ENCODE measurements at regions not wholly inside any gene's neighbourhood (a gene's known extent, or its start where the extent isn't known, plus 50 kb on each side); places are given as distances from the start of the nearest gene placed in this dataset.
"Not testable (repeated sequence)": the region's sequence is repeated elsewhere in the genome, so short reads cannot be mapped to it uniquely, and the experiment has no call there.

DNA sequence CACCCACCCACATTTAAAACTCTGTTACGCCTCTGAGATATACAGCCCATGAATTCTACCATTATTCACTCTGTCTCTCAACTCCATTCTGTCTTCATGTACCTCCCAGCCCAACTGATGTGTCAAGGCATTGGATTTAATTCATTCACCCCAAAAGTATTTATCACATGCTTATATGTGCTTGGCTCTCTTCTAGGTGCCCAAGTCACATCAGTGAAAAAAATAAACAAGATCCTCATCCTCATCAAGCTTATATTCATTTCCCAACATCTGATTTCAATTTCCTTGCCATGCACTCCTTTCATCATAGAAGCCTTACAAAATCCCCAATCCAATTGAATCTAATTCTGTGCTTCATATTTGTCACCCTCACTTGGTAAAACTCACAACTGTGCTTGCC lies 967.6 kb downstream of the LTN1 start:
- no peaks in the 10 kb centered on the region for H4K20me1 ChIP-seq (ENCODE audit: insufficient read depth, low read length)
- H3K4me1 ChIP-seq (ENCODE audit: insufficient read depth, low read length) = no peaks in the 10 kb centered on the region
- no peaks in the 10 kb centered on the region for H3K27me3 ChIP-seq (ENCODE audit: insufficient read depth, low read length)
- no peak overlapping the region for H2AFZ ChIP-seq (ENCODE audit: low read length)
- peaks cover 1% of the 10 kb centered on the region for H3K9me3 ChIP-seq (ENCODE audit: low read depth, low read length)
- TF ChIP-seq, protein P1, sequence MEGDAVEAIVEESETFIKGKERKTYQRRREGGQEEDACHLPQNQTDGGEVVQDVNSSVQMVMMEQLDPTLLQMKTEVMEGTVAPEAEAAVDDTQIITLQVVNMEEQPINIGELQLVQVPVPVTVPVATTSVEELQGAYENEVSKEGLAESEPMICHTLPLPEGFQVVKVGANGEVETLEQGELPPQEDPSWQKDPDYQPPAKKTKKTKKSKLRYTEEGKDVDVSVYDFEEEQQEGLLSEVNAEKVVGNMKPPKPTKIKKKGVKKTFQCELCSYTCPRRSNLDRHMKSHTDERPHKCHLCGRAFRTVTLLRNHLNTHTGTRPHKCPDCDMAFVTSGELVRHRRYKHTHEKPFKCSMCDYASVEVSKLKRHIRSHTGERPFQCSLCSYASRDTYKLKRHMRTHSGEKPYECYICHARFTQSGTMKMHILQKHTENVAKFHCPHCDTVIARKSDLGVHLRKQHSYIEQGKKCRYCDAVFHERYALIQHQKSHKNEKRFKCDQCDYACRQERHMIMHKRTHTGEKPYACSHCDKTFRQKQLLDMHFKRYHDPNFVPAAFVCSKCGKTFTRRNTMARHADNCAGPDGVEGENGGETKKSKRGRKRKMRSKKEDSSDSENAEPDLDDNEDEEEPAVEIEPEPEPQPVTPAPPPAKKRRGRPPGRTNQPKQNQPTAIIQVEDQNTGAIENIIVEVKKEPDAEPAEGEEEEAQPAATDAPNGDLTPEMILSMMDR (IDR thresholded peaks at IDR 0.05; ENCODE audit: extremely low read depth, low read depth, low read length) = no peak
- no peak overlapping the region for H3K4me3 ChIP-seq (ENCODE audit: insufficient read depth, low read length)
- H3K4me2 ChIP-seq (ENCODE audit: insufficient read depth, low read length) = no peak overlapping the region
- no peaks in the 10 kb centered on the region for H3K36me3 ChIP-seq (ENCODE audit: insufficient read depth, low read length)
- H3K79me2 ChIP-seq (ENCODE audit: insufficient read depth, low read length) = no peaks in the 10 kb centered on the region
- no peak for DNase-seq (ENCODE audit: insufficient read length, low spot score, missing footprints)
- H3K27ac ChIP-seq (ENCODE audit: low read depth, low read length) = no peak overlapping the region

- H4K20me1 ChIP-seq (ENCODE audit: insufficient read depth, low read length) = no peaks in the 10 kb centered on the region
- no peak overlapping the region for H3K4me3 ChIP-seq (ENCODE audit: insufficient read depth, low read length)
- no peak overlapping the region for H2AFZ ChIP-seq (ENCODE audit: low read length)
- TF ChIP-seq, protein P1 (IDR thresholded peaks at IDR 0.05; ENCODE audit: extremely low read depth, low read depth, low read length) = peak; percentile 6
- no peaks in the 10 kb centered on the region for H3K79me2 ChIP-seq (ENCODE audit: insufficient read depth, low read length)
- H3K4me2 ChIP-seq (ENCODE audit: insufficient read depth, low read length) = no peak overlapping the region
- H3K4me1 ChIP-seq (ENCODE audit: insufficient read depth, low read length) = no peaks in the 10 kb centered on the region
- H3K36me3 ChIP-seq (ENCODE audit: insufficient read depth, low read length) = no peaks in the 10 kb centered on the region
- peak; percentile 9 for DNase-seq (ENCODE audit: insufficient read length, low spot score, missing footprints)
- no peaks in the 10 kb centered on the region for H3K9me3 ChIP-seq (ENCODE audit: low read depth, low read length)
- no peaks in the 10 kb centered on the region for H3K27me3 ChIP-seq (ENCODE audit: insufficient read depth, low read length)
- no peak overlapping the region for H3K27ac ChIP-seq (ENCODE audit: low read depth, low read length)
These were observed 973.7 kb downstream of the LTN1 start for GRCh38 chr21:28018741-28019669.

DNA sequence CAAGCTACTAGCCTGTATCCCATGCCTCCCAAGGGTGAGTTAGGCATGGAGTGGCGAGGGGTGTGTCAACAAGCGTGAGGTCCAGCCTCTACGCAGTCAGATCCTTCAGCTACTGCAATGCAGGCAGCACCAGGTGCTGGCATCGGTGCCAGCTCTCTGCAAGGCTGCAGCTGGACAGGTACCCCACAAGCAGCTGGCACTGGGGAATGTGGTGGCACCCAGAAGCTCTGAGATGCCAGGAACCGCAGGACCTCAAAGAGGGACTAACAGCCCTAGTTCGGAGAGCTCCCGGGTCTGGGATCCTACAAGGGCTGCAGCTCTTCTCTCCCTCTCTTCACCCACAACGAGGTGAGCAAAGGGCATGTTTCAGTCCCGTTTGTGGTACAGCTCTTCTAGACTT lies 974.5 kb downstream of the LTN1 start:
- H3K4me3 ChIP-seq (ENCODE audit: insufficient read depth, low read length) = no peak overlapping the region
- H3K4me2 ChIP-seq (ENCODE audit: insufficient read depth, low read length) = no peak overlapping the region
- no peaks in the 10 kb centered on the region for H4K20me1 ChIP-seq (ENCODE audit: insufficient read depth, low read length)
- H3K27me3 ChIP-seq (ENCODE audit: insufficient read depth, low read length) = no peaks in the 10 kb centered on the region
- TF ChIP-seq, protein P1 (IDR thresholded peaks at IDR 0.05; ENCODE audit: extremely low read depth, low read depth, low read length) = no peak
- H3K9me3 ChIP-seq (ENCODE audit: low read depth, low read length) = no peaks in the 10 kb centered on the region
- H3K79me2 ChIP-seq (ENCODE audit: insufficient read depth, low read length) = no peaks in the 10 kb centered on the region
- no peaks in the 10 kb centered on the region for H3K4me1 ChIP-seq (ENCODE audit: insufficient read depth, low read length)
- H3K27ac ChIP-seq (ENCODE audit: low read depth, low read length) = no peak overlapping the region
- no peak for DNase-seq (ENCODE audit: insufficient read length, low spot score, missing footprints)
- no peaks in the 10 kb centered on the region for H3K36me3 ChIP-seq (ENCODE audit: insufficient read depth, low read length)
- H2AFZ ChIP-seq (ENCODE audit: low read length) = no peak overlapping the region

- no peak for DNase-seq (ENCODE audit: insufficient read length, low spot score, missing footprints)
- TF ChIP-seq, protein P1 (IDR thresholded peaks at IDR 0.05; ENCODE audit: extremely low read depth, low read depth, low read length) = no peak
- no peaks in the 10 kb centered on the region for H4K20me1 ChIP-seq (ENCODE audit: insufficient read depth, low read length)
These were observed 976.1 kb downstream of the LTN1 start for GRCh38 chr21:28016571-28016970.

GRCh38 chr21:28013123-28013522 lies 979.6 kb downstream of the LTN1 start:
- not testable (repeated sequence) for H3K27me3 ChIP-seq (ENCODE audit: insufficient read depth, low read length); H3K27ac ChIP-seq (ENCODE audit: low read depth, low read length); DNase-seq (ENCODE audit: insufficient read length, low spot score, missing footprints); H3K4me3 ChIP-seq (ENCODE audit: insufficient read depth, low read length); H3K4me2 ChIP-seq (ENCODE audit: insufficient read depth, low read length); H4K20me1 ChIP-seq (ENCODE audit: insufficient read depth, low read length); H3K4me1 ChIP-seq (ENCODE audit: insufficient read depth, low read length); H3K79me2 ChIP-seq (ENCODE audit: insufficient read depth, low read length); H2AFZ ChIP-seq (ENCODE audit: low read length); H3K36me3 ChIP-seq (ENCODE audit: insufficient read depth, low read length); H3K9me3 ChIP-seq (ENCODE audit: low read depth, low read length)

More at GRCh38 chr21:28016571-28016970, 976.1 kb downstream of the LTN1 start:
- Histone ChIP-seq H3K27ac (ENCODE audit: low read depth, low read length) (no peak overlapping the region), H3K27me3 (ENCODE audit: insufficient read depth, low read length) (no peaks in the 10 kb centered on the region), H3K4me3 (ENCODE audit: insufficient read depth, low read length) (no peak overlapping the region), H3K9me3 (ENCODE audit: low read depth, low read length) (no peaks in the 10 kb centered on the region), H3K4me2 (ENCODE audit: insufficient read depth, low read length) (no peak overlapping the region), H2AFZ (ENCODE audit: low read length) (no peak overlapping the region), H3K4me1 (ENCODE audit: insufficient read depth, low read length) (no peaks in the 10 kb centered on the region), H3K79me2 (ENCODE audit: insufficient read depth, low read length) (no peaks in the 10 kb centered on the region), H3K36me3 (ENCODE audit: insufficient read depth, low read length) (no peaks in the 10 kb centered on the region)

DNA sequence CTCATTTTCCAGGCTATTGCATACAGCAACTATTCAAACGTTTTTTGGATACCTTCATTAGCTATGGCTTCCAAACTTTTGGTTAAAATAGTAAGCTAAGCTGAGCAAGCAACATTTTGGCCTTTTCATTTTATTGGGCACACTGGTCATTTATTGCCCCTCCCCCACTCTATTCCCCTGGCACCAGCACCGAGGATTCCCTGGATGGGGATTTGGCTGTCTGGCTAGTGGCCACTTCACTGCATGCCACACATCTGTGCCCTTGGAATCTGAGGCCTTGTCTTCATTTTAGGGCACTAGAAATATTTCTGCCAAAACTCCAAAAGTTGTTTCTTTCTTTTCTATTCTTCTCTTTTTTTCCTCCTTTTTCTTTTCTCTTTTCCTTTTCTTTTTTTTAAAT lies 980.7 kb downstream of the LTN1 start:
- not testable (repeated sequence) for H4K20me1 ChIP-seq (ENCODE audit: insufficient read depth, low read length); H3K4me3 ChIP-seq (ENCODE audit: insufficient read depth, low read length); DNase-seq (ENCODE audit: insufficient read length, low spot score, missing footprints)

More for the DNA sequence above, 980.7 kb downstream of the LTN1 start:
- H3K9me3 ChIP-seq (ENCODE audit: low read depth, low read length); H3K79me2 ChIP-seq (ENCODE audit: insufficient read depth, low read length); H3K27me3 ChIP-seq (ENCODE audit: insufficient read depth, low read length); H3K27ac ChIP-seq (ENCODE audit: low read depth, low read length); H2AFZ ChIP-seq (ENCODE audit: low read length); H3K36me3 ChIP-seq (ENCODE audit: insufficient read depth, low read length); H3K4me2 ChIP-seq (ENCODE audit: insufficient read depth, low read length); H3K4me1 ChIP-seq (ENCODE audit: insufficient read depth, low read length): not testable (repeated sequence)

All from osteoblast (primary cell).